ENCODE measurements at regions not wholly inside any gene's neighbourhood (a gene's known extent, or its start where the extent isn't known, plus 50 kb on each side); places are given as distances from the start of the nearest gene placed in this dataset.

DNA sequence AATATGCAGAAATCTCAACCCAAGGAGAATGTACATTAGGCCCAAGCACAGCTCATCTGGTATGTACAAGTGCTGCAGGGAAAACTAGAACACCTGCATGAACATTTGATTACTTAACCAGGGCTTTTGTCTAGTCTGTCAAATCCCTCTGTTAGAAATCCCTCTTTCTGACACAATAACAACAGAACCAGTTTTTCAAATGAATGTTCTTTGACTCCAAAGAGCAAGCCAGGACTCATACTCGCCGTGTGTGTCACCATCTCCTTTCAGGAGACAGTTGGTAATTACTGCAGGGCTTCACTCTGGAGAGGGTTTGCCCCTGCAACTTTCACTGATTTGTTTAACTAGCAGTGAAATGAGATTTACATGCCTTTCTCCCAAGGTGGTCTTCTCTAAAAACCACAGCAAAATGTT, 143.0 kb upstream of the FAM241A start:
- H3K4me1 ChIP-seq (ENCODE audit: low read depth) = no peaks in the 10 kb centered on the region
- ATAC-seq = no peak
- H3K36me3 ChIP-seq (ENCODE audit: low read depth) = no peaks in the 10 kb centered on the region
- TF ChIP-seq, protein P1, sequence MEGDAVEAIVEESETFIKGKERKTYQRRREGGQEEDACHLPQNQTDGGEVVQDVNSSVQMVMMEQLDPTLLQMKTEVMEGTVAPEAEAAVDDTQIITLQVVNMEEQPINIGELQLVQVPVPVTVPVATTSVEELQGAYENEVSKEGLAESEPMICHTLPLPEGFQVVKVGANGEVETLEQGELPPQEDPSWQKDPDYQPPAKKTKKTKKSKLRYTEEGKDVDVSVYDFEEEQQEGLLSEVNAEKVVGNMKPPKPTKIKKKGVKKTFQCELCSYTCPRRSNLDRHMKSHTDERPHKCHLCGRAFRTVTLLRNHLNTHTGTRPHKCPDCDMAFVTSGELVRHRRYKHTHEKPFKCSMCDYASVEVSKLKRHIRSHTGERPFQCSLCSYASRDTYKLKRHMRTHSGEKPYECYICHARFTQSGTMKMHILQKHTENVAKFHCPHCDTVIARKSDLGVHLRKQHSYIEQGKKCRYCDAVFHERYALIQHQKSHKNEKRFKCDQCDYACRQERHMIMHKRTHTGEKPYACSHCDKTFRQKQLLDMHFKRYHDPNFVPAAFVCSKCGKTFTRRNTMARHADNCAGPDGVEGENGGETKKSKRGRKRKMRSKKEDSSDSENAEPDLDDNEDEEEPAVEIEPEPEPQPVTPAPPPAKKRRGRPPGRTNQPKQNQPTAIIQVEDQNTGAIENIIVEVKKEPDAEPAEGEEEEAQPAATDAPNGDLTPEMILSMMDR (IDR thresholded peaks at IDR 0.05) = no peak
- no peak overlapping the region for H3K4me3 ChIP-seq
- intact Hi-C loops (cut with DNase I, micrococcal nuclease) = no loop called here
- H3K9me3 ChIP-seq = no peaks in the 10 kb centered on the region
- no peak for DNase-seq

DNA sequence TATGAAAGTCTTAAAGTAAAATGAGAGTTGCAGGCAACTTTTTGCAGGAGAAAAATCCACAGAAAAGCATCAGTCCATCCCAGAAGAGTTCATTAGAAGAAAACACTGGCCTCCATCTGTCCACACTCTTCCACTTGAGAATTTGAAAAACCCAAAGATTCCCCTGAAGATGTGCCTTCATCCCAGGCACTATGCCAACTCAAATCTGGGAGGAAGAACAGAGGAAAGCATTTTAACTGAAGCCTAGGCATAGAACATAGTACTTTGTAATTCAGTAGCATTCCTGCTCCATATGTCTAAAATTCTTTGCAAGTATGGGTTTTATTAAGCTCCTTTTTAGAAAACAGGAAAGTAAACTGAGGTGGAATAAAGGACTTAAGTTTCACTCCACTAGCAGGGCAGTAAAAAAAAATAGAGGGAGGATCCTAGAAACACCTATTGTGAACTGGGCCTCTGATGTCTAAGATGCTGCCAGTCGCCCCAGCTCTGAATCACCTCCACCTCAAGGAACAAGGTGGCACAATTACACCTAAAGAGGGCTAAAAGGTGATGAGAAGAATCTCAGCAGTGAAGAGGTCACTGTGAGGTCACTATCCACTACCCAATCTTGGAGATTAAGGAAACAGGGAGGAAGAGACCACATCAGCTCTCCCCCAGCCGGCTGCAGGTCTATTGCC, 141.9 kb upstream of the FAM241A start:
- DNase-seq = no peak
- Histone ChIP-seq H3K36me3 (ENCODE audit: low read depth) (no peaks in the 10 kb centered on the region), H3K4me3 (no peak overlapping the region), H3K9me3 (no peaks in the 10 kb centered on the region), H3K4me1 (ENCODE audit: low read depth) (no peaks in the 10 kb centered on the region)
- no peak for ATAC-seq
- TF ChIP-seq, protein P1 (IDR thresholded peaks at IDR 0.05) = no peak
- intact Hi-C loops (cut with DNase I, micrococcal nuclease) = no loop called here

DNA sequence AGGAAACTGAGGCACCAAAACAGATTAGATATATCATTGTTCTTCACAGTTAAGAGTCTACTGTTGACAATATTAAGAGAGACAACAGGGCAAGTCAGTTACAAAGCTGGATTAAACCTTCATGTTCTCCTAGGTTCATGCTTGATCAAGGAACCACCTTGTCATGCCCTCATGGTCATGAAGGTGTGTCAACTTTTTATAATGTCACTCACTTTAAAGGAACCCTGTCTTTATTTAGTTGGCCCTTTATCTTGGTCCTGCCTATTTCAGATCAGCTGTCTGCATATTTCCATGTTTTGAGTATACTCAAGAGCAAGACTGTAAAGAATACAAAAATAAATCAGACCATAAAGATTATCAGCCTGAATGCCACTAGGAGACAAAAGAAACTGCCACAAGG, 140.2 kb upstream of the FAM241A start:
- Histone ChIP-seq H3K4me3 (no peak overlapping the region), H3K9me3 (no peaks in the 10 kb centered on the region), H3K36me3 (ENCODE audit: low read depth) (no peaks in the 10 kb centered on the region), H3K4me1 (ENCODE audit: low read depth) (no peaks in the 10 kb centered on the region)
- TF ChIP-seq, protein P1 (IDR thresholded peaks at IDR 0.05) = no peak
- DNase-seq = no peak
- intact Hi-C loops (cut with DNase I, micrococcal nuclease) = no loop called here
- peak; percentile 37 for ATAC-seq

DNA sequence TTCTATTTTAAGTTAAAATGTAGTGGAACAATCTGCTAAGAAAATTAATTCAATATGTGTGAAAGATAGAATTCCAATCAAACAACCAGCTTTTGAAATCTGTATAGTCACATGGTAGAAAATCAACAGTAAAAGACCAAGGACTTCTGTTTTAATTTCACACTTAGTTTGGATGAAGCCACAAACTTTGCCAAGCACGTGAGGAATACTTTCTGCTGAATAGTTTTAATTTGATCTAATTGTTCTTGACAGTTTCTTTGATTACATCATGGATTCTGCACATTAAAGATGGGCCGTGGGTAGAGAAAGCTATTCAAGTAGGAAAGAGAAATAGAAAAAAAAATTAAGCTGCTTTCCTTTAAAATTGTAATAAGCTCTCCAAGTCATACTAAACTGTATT, 137.9 kb upstream of the FAM241A start:
- H3K4me1 ChIP-seq (ENCODE audit: low read depth) = no peaks in the 10 kb centered on the region
- intact Hi-C loops (cut with DNase I, micrococcal nuclease) = no loop called here
- DNase-seq = no peak
- TF ChIP-seq, protein P1 (IDR thresholded peaks at IDR 0.05) = no peak
- no peaks in the 10 kb centered on the region for H3K9me3 ChIP-seq
- no peak for ATAC-seq
- H3K36me3 ChIP-seq (ENCODE audit: low read depth) = no peaks in the 10 kb centered on the region
- H3K4me3 ChIP-seq = no peak overlapping the region

DNA sequence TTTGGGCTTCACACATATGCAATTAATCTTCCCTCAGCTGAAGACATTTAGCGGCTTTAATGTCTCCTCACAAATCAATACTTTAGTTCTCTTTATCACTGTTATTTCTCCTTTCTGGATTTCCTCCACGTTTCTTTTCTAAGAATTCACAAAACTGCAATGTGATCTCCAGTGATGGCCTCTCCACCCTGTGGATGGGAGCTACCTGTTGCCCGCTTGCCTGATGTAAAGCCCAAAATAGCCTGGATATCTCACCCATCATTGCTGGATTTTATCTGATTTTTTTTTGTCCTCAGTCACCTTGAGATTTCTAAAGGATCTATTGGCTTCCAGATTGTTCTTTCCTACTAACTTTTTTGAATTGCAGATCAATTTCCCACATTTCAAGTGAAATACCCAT, 129.3 kb upstream of the FAM241A start:
- Histone ChIP-seq H3K4me1 (ENCODE audit: low read depth) (no peaks in the 10 kb centered on the region), H3K4me3 (no peak overlapping the region), H3K9me3 (no peaks in the 10 kb centered on the region), H3K36me3 (ENCODE audit: low read depth) (no peaks in the 10 kb centered on the region)
- DNase-seq (no peak), ATAC-seq (no peak)
- TF ChIP-seq, protein P1 (IDR thresholded peaks at IDR 0.05) = no peak
- intact Hi-C loops (cut with DNase I, micrococcal nuclease) = no loop called here

Data from mucosa of descending colon (tissue), 3 donors.